Breast epithelium (tissue), 3 donors: ENCODE measurements at regions not wholly inside any gene's neighbourhood (a gene's known extent, or its start where the extent isn't known, plus 50 kb on each side); places are given as distances from the start of the nearest gene placed in this dataset.

Experiments used
- POLR2A ChIP-seq: fragments of 450-650 bp; IDR thresholded peaks from one replicate; pipeline ENCODE4 v1.6.1; 2016; ENCODE audit warnings: antibody characterized with exemption, mild to moderate bottlenecking, moderate library complexity
- POLR2AphosphoS5 ChIP-seq, 3 donors: sonication (generic); formaldehyde crosslinking; IDR thresholded peaks; one replicate each; pipeline ENCODE4 v1.6.1; 2017; ENCODE audit warnings: antibody characterized with exemption in 3 of 3
- TF ChIP-seq, protein P1 (sequence below), 3 donors: fragments of 450-650 bp; IDR thresholded peaks; one replicate each; pipeline ENCODE4 v1.5.1; 2016 to 2017; ENCODE audit warnings: antibody characterized with exemption in 3 of 3, mild to moderate bottlenecking in 3 of 3, moderate library complexity in 3 of 3

DNA sequence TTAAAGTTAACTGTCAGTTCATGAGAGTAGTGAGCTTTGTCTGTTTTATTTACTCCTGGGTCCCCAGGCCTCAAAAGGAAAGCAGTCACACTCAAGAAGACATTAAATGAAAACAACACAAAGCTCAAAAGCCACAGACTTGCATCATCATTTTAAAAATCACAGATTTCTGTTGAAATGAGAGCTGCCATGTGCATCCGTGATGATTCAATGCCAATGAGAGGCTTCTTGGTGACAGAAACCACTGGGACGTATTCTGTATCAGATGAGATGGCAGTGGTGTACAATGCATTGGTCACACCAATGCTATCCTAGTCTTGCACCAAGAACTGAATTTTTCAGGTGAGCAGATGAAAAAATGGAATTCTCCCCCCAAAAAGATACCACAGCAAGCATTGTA is 204.8 kb downstream of the ANAPC1 start:
- no peak for TF ChIP-seq POLR2A
- TF ChIP-seq, protein P1, sequence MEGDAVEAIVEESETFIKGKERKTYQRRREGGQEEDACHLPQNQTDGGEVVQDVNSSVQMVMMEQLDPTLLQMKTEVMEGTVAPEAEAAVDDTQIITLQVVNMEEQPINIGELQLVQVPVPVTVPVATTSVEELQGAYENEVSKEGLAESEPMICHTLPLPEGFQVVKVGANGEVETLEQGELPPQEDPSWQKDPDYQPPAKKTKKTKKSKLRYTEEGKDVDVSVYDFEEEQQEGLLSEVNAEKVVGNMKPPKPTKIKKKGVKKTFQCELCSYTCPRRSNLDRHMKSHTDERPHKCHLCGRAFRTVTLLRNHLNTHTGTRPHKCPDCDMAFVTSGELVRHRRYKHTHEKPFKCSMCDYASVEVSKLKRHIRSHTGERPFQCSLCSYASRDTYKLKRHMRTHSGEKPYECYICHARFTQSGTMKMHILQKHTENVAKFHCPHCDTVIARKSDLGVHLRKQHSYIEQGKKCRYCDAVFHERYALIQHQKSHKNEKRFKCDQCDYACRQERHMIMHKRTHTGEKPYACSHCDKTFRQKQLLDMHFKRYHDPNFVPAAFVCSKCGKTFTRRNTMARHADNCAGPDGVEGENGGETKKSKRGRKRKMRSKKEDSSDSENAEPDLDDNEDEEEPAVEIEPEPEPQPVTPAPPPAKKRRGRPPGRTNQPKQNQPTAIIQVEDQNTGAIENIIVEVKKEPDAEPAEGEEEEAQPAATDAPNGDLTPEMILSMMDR (IDR thresholded peaks at IDR 0.05) = no peak
- no peak for TF ChIP-seq POLR2AphosphoS5 (IDR thresholded peaks at IDR 0.05)
